ENCODE measurements at regions not wholly inside any gene's neighbourhood (a gene's known extent, or its start where the extent isn't known, plus 50 kb on each side); places are given as distances from the start of the nearest gene placed in this dataset.

DNA sequence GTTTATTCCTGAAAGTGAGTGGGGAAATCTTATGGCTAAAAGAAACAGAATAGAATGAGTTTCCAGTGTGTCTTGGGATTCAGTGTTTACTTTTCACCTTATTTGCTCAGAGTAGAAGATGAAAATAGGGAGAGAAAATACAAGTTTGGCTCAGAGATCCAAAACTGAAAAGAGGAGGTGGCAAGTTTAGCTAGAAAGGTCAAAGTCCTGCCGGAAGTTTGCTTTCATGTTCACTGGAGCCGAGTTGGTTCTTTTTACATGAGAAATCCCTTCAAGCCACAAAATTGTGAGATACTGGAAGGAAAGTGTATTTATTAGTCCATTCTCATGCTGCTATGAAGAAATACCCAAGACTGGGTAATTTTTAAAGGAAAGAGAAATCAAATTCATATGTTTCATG is 604.6 kb downstream of the MRPL39 start:
- no peak for DNase-seq

DNA sequence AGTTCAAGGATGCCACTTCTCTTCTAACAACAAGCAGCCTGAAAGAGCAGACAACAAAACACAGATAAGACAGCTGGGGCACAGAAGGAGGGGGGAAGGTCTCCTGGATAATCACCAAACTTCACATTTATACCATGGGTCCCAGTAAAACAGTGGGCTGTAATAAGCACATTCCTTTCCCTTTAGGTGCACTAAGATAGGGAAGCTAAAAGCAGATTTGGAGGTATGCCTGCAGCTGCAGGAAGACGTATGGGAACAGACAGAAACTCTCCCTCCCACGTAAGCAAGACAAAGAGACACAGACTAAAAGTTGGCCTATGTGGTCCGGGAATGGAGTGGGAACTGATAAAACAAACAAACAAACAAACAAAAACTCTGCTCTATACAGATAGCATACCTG is 612.1 kb downstream of the MRPL39 start:
- DNase-seq, result peak; percentile 1

DNA sequence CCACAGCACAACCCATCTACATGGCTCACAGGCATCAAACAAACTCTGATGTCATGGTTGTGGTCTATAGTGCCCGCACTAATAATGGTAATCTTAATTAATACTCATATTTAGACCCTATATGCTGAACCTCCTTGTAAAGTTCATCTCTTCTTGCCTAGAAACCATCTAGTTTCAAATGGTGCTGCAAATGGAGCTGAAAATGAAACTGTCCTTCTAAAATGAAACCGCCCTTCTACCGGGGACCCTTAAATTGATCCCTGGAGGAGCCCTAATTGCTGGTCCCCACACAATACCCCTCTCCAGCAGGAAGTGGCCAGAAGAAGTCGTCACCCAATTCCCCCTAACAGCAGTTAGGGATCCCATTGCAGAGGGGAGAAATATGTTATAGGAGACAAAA is 612.6 kb downstream of the MRPL39 start:
- DNase-seq, result no peak

DNA sequence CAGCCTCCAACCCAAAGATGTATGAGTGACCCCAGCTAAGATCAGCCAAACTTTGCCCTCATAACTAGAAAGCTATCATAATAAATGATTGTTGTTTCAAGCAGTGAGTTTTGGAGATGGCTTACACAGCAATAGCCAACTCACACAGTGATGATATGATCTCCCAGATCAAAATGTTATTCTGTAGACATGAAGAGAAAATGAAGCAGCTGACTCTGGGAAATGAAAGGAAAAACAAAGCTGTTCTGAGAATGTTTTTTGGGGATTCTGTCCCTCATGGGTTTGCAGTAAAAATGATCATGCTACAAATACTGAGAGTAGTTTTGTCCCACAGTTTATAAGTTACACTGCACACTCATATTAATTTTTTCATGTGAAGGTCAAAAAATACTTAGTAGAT is 617.8 kb downstream of the MRPL39 start:
- no peak for DNase-seq

DNA sequence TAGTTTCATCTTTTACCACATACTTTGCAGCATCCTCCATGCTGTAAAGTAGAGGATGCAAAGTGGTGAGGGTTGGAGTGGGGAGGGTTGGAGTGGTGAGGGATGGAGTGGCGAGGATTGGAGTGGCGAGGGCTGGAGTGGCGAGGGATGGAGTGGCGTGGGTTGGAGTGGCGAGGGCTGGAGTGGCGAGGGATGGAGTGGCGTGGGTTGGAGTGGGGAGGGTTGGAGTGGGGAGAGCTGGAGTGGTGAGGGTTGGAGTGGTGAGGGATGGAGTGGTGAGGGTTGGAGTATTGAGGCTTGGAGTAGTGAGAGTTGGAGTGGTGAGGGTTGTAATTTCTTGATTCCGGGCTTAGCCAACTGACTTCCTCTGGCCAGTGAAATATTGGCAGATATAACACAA is 618.3 kb downstream of the MRPL39 start:
- no peak for DNase-seq

DNA sequence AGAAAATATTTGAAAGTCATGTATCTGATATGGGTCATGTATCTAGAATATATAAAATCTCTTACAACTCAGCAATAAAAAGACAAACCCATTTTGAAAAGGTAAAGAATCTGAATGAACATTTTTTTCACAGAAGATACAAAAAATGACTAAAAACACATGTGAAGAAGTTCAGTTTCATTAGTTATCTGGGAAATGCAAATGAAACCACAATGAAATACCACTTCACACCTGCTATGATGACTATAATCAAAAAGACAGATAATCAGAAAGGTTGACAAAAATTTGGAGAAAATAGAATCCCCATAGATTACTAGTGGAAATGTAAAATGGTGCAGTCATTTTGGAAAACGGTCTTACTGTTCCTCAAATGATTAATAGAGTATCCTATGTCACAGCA is 631.0 kb downstream of the MRPL39 start:
- DNase-seq, result no peak

DNA sequence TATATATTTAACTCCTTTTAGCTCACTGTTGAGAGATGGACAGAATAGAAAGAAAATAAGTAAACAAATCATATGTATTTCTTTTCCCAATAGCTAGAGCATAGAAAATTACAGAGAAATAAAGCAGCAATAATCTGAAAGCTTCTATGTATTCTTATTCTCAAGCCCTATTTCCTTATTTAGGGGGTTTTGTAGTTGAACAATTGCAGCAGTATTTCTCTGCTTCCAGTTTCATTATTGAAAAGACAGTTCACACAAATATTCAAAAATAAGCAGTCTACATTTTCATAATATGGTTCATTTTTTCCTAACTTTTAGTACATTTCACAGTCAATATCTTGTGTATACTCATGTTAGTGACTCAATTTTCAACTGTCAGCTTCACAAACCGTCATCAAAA is 638.2 kb downstream of the MRPL39 start:
- DNase-seq, result no peak

DNA sequence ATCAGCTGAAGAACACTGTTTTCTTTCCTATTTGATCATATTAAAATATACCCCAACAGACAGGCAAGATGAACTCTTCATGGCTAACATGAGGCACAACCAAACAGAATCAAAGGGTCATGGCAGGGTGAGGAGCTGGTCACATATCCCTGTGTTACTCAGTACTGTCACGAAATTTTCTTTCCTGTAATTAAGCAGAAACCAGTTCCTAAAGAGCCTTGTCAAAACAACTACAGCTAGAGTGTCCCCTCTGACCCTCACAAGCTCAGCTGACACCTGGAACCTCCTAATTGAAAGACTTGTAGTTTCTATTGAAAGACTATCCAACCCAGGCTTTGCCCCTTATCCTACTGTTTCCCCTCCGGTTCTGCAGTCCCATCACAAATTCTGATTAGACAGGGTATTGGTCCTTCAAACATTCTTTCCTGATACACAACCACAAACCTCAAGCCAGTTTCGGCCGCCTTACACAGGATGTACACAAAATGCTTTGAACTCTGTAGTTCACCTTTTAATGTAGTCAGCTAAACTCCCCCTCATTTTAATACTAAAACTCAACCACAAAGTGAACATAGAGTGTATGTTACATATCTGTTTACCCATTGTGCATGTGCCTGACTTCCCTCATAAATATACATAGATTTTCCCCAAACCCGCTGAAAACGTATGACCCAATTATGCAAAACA is 651.9 kb downstream of the MRPL39 start:
- no peak for DNase-seq

DNA sequence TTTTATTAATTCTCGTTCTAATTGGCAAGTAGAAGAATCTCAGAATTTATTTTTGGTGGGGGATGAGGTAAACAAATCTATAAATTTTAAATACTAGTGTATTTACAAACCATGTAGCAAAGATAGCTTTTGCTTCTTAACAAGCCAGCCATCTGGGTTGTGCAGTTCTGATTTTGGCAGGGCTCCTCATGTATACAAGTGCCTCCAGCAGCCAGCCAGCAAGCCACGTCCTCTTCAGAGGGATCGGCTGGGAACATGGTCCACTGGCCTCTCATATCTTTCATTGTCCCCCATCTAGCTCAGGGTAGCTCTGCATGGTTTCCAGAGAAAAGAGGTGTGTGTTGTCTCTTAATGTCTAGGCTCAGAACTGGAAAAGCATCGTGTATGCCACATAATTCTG is 659.1 kb downstream of the MRPL39 start:
- no peak for DNase-seq

DNA sequence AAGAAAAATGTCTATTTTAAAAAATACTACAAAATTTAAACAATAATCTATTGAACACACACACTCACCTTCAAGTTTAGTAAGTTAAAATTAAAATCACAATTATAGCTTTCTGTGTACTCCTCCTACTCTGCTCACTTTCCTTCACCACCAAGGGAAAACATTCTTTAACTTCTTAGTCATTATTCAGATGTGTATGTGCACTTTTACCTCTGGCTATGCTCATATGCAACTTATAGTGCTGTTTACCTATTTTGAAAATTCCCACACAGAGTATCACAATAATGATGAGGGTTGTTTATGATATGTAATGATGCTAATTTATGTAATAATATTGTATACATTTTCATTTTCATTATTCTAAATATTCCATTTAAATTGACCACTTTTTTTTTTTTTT is 661.4 kb downstream of the MRPL39 start:
- no peak for DNase-seq

DNA sequence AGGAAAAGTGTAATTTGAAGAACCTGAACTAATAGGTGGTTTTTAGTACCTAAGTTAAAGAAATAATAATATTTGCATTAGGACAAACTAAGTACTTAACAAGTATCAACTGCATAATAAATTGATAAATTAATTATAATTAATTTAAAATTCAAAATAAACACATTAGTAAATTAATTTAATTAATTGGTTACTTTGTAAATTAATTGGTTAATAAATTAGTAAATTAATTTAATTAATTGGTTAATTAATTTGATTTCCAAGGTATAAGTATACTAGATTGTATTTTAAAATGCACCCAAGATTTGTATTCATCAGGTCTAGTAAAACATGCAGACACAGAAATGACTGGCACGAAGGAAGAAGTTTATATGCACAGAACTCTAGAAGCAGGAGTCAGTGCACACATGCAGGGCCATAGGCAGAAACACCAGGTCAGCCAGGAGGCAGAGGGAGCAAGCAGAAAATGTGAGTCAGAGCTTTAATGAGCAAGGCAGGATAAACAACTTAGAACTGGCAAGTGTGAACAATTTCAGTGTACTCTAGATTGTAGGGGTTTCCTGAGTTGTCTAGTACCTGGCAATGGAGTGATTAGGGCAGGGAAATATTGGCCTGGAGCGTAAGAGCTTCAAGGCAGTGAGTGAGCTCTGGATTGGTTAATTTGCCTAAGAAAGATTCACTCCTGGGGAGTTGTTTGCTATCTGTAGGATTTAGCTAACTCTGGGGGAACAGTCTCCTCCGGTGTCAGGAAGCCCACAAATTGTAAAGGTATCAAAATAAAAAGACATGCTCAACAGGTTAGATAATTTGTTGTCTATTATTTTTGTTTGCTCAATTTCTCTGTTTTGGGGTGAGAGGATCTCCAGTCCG is 665.7 kb downstream of the MRPL39 start:
- DNase-seq, result no peak

DNA sequence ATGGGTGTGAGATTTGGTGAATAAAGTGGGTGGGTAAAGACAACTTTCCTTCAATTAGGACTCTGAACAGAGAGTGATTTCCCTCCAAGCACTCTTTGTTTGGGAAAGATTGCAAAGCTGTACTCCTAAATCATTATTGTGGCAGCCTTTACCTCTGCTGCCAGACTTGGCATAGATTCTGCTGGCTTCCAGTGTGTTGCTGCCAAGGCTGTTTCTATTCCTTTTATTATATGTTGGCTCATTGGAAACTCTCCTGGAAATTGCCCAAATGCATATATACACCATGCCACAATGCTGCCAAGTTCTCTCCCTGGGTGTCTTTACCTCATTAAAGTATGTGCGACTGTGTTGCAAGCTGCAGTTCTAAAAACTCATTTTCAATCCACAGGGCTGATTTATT is 668.0 kb downstream of the MRPL39 start:
- DNase-seq, result no peak

DNA sequence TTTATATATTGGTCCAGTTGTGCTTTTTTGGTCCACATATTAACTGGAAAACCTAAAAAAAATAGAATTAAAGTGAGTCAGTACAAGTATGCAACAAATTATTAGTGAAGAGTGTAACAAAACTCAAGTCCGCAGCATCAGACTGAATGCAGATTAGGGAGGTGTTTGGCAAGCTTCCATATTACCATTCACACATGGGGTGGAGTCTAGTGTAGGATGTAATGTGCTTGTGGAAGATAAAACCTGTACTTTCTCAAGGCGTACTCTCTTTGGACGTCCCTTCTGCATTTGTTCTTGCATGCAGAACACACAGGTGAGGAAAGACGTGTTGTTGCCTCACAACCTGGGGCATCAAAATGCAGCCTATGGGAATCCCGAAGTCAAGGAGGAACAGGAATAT is 668.7 kb downstream of the MRPL39 start:
- no peak for DNase-seq

DNA sequence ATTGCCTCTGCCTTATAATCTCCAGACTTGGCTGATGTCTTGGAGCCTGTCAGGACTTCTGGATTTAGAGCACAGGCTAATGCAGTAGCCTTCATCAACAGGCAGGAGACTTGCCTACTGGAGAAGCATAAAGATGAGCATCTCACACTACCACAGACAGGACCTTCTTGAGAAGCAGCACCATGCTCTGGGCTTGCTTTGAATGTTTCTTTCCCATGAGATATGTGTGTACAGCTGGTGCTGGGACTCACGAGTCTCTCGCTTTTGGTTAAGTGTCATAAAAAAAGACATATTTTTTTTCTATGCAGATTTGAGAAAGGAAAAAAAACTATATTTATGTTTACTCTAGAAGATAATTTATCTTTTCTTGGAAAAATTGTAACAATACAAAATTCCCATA is 671.3 kb downstream of the MRPL39 start:
- no peak for DNase-seq

DNA sequence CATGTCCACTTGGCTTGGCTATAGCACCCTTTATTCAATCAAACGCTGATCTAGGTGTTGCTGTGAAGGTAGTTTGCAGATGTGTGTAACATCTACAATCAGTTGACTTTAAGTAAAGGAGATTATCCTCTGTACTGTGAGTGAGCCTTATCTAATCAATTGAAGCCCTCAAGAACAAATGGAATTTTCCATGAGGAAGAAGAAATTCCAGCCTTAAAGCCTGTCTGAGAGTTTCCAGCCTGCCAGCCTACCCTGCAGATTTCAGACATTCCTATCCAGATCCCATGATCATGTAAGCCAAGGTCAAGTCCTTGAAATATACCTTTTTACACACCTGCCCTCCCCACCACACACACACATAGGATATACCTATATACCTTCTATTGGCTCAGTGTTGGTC is 696.7 kb downstream of the MRPL39 start:
- no peak for DNase-seq

DNA sequence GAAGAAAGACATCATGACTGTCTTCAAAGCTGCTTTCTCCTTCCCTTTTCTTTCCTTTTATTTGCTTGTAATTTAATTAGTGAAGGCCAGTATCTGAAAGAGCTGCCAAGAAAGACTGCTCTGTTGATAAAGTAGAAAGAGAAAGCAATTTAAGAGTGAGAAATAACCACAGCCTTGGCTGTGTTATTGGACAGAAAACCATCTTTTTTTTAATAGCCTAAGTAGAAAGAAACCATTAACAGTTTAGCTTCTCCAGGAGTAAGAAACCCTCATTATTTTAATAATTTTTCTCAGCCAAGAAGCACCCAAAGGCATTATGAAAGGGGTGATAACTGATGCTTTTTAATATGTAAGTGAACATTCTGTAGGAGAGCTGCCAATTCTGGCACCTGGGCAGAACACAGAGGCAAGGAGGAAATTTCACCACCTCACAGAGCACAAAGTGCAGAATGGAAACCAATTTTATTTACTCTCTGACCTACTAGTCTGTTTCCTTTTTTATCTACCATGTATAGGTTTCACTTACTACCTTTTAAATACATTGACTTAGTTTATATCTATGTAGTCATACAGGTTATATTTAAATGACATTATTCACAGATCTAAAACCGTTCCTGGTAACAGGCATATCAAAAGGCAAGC is 703.2 kb downstream of the MRPL39 start:
- DNase-seq, result no peak

DNA sequence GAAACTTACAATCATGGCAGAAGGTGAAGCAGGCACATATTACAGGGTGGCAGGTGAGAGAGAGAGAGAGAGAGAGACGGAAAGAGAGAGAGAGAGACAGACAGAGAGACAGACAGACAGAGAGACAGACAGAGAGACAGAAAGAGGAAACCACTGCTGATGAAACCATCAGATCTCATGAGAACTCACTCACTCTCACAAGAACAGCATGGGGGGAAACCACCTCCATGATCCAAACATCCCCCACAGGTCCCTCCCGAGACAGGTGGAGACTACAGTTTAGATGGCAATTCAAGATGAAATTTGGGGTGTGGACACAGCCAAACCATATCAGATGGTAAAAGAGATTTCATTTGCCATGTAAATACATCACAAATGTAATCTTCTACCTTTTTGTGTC is 708.1 kb downstream of the MRPL39 start:
- no peak for DNase-seq

DNA sequence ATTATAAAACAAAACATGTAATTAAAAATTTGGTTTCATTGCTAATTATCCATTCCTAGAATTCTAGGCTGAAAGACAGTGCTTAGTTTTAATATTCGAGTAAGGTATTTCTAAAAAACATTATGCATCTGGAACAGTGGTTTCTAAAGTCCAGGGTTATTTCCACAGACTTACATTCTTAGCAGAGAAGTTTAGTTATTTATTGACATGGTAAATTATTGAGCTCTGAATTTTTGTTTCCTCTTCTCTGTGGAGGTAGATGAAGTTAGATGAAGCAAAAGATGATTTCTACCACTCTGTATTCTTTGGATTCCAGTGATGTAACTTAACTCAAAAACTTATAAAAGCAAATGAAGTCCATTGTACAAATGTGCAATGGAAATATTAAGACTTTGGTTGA is 709.4 kb downstream of the MRPL39 start:
- no peak for DNase-seq

DNA sequence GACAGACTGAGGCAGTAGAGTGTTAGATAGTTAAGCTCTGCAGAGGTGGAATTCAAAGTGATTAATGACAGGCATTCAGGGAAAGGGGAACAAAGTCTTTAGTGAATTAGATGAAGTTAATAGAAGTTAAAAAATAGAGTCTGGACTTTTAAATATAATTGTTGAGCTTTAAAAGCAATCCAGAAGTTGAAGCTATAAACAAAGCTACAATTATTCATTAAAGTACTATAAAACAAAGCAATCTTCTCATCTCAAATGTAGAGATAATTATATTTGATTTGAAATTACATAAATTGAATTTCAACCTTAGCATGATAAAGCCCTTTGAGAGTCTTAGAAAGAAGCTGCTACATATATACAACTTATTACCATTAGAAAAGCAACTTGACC is 710.6 kb downstream of the MRPL39 start:
- no peak for DNase-seq

DNA sequence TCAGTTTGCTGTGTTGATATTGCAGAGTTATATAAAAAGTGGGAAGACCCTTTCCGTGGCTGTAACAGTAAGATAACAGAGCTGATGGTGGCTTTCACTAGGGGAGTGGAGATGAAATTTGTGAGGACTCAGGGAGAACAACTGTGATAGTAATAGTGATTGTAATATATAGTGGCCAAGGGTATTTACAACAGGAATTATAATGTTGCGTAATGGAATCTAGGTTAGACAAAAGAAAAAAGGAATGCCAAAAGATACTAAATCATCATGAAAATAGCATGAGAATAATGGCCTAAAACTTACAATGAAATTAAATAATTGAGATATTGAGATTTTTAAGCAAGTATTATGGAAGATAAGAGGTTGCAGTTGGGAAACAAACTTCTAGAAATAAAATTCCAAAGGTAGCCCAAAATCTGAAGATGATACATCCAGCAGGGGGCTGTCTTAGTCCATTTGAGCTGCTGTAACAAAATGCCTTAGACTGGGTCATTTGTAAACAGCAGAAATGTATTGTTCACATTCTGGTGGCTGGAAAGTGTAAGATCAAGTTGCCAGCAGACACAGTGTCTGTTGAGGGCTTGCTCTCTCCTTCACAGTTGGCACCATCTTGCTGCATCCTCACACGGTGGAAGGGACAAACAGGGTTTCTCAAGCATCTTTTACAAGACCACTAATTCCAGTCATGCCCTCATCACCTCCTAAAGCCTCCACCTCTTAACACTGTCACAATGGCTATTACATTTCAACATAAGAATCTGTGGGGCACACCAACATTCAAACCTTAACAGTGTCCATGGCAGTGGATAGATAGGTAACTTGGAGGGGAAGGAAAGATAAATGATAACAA is 711.2 kb downstream of the MRPL39 start:
- DNase-seq, result no peak

DNA sequence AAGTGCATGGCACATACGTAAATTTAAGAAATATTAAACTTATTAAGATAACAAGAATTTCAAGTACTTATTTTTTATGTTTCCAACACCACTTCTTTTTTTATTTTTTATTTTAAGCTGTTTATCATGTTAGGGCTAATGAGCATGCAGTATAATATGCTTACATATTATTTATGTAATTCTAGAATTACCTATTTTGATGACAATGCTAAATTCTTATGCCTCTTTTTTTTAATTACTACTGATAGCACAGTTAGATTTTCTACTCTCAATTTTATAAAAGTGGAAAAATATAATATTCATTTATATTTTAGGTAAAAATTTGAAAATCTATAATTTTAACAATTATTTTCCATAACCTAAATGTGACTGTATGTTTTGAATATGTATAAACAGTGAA is 713.0 kb downstream of the MRPL39 start:
- no peak for DNase-seq

DNA sequence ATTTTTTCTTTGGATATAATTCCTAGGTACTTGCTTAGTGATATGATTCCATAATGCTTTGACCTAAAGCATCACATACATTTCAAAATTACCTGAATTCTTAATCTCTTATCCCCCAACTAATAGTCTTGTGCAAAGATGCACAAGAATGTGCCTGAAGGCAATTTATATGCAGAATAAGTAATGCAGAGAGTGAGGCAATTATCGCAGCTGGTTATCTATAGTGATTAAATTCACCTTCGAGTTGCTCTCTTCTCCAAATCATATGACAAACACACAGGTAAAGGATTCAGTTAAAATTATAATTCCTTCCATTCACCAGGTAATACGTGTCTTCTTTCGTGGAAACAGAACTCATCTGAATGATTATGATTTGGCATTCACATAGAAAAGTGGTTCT is 717.3 kb downstream of the MRPL39 start:
- DNase-seq, result no peak

DNA sequence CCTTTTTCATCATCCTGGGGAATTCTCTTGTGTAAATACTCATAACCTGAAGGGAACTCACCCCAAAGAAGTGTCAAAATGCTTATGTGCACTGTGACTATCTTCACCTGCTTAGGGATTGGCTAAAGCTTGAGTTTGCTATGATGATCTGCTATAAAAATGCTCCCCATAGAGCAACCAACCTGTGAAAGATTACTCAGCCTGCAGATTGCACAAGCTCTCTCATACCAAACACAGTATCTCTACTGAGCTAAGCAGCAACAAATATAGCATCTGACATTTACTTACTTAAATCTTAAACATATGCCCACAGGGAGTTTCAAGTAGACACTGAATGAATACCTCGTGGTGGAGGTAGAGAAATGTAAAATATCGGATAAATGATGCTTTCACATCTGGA is 725.8 kb downstream of the MRPL39 start:
- no peak for DNase-seq

All from right kidney (tissue), 1 donor.